ENCODE measurements at regions not wholly inside any gene's neighbourhood (a gene's known extent, or its start where the extent isn't known, plus 50 kb on each side); places are given as distances from the start of the nearest gene placed in this dataset.

DNA sequence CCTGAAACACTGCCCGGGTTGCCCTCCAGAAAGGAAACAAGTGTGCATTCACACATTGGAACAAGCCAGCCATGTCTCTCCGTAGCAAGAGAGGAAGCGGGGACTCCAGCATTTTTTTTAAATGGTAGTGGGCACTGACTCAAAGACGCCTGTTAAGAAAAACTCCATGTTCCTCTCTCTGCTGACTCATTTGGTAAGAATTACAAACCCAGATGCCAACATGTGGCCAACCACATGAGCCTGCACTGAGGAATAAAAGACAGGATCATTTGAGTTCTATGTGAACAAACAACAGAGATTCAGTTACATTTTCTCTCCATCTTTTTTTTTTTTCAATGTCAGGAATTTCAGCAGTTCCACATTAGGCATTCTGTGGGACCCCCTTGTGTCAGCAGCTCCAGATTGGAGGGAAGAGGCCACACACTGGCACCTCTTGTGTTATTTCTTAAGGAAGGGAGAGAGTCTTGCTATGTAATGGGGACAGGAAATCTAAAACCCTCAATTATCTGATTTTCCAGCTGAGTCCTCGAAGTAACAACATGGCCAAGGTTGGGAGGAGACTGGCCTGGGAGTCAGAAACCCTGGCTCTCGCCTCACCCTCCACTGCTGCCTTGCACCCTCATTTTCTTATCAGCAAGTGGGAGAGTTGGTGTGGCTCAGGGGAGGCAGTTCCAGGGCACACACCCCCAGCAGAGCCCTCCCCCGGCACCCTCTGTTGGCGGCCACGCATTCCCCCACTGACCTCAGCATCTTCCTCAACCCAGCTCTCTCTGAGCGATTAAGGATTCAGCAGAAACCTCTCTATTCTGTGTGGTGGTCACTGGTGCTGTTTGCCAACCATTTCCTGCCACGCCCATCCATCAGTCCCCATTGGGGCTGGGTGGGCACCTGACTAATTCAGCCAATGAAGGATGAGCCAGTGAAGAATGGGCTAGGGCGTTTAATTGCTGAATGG lies 173.0 kb downstream of the FOXL1 start:
- peak; percentile 66 for DNase-seq

DNA sequence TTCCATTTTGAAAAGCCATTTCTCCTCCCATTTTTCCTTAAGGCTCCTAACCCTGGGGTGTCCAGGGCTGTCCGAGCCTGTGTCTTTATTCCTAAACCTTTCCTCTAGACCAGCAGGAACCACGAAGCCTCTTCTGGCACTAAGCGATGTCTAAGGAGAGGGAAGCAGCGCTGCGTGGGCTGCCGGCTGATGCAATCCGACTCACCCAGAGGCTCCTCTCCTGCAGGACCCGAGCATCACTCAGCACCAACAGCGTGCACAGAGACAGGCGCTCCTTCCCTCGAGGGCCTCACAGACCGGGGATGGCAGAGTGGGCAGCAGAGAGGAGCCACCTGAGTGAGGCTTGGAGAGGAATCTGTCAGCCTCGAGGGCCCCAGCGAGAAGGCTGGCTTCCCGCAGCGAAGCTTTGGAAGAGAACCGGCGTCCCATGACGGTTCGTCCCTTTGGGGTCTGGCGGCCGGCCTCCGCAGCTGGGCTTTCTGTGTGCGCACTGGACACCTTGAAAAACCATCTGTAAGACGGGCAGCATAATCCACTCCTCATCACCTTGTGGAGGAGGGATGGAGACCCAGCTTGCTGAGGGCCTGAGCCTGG lies 174.3 kb downstream of the FOXL1 start:
- no peak for DNase-seq

DNA sequence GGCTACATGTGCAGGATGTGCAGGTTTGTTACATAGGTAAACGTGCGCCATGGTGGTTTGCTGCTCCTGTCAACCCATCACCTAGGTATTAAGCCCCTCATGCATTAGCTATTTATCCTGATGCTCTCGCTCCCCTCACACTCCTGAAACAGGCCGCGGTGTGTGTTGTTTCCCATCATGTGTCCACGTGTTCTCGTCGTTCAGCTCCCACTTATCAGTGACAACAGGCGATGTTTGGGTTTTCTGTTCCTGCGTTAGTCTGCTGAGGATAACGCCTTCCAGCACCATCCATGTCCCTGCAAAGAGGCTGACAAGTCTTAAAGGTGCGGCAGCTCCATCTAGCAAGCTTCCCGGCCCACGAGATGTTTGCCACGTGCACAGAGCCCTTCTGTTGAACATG lies 175.1 kb downstream of the FOXL1 start:
- no peak for DNase-seq

DNA sequence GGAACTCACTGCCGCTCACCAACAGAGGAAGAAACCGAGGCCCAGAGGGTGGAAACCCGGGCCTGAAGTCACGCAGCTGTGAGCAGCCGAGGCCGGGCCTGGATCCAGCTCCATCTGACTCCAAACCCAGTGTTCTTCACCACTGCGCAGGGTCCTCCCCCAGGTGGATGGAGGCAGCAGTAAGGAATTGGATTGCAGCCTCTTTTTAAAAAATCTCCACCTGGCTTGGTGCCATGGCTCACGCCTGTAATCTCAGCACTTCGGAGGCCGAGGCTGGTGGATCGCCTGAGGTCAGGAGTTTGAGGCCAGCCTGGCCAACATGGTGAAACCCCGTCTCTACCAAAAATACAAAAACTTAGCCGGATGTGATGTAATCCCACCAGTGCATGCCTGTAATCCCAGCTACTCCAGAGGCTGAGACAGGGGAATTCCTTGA lies 177.2 kb downstream of the FOXL1 start:
- DNase-seq, result no peak

- no peak for DNase-seq
These were observed 178.7 kb downstream of the FOXL1 start for GRCh38 chr16:86756882-86757703.

DNA sequence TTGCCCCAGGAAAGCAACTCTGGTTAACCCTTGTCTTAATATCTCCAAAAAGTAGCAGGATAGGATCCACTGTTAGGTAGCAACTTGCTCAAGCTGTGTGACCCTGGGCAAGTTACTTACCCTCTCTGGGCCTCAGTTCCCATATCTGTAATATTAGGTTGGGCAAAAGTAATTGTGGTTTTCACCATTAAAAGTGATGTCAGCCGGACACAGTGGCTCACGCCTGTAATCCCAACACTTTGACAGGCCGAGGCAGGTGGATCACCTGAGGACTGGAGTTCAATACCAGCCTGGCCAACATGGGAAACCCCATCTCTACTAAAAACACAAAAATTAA lies 179.3 kb downstream of the FOXL1 start:
- DNase-seq, result no peak

DNA sequence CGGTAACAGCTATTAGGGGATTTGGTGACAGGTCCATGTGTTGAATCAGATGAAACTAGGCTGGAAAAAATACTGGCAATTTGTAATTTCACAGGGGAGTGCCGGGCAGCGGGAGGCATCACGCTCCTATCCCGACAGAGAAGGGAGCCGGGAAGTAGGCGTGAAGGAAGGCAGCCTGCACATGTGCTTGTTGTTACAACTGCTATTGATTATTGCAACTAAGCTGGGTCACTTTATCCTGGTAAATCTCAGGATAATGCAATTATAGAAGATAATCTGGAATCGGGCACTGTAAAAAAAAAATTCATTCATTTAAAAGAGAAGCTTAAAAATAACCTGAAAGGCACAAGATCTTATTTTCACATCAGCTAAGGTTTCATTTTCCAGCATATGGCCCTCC lies 180.6 kb downstream of the FOXL1 start:
- DNase-seq, result no peak

DNA sequence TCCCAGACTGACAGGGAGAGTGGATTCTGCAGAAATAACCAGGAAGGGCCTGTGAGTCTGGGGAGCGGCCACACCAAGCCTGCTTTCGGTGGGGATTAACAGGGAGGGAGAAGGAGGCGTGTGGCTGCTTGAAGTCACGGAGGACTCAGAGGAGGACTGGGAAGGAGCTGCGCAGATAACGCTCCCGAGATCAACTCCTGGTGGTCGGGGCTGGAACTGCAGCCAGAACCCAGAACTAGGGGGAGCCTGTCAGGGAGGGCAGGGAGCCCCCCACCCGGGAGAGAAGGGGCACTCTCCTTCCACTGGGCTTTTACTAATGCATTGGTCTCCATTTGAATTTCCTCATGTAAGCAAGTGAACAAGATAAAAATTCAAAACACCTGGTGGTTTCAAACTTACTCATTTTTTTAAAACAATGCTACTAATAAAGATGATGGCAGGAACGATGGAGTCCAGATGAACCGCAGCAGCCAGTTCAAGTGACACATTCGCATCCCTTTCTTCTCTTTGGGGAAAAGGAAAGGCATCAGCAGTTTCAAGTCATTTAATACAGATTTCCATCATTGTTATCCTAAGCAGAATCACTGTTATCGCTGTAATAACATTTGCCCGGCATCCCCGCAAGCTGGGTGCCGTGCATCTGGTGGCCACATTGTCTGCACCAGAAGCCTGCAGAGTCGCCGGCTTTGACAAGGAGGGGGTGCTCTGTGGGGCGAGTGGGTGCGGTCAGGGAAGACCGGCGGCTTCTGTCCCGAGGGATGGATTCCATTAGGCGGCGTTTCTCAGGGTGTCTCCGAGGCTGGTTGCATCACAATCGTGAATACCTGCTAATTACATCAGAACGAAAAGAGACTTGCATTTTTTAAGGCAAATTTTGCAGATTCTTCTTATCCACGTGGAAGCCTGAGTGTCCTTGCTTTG lies 183.0 kb downstream of the FOXL1 start:
- DNase-seq, result peak; percentile 40

DNA sequence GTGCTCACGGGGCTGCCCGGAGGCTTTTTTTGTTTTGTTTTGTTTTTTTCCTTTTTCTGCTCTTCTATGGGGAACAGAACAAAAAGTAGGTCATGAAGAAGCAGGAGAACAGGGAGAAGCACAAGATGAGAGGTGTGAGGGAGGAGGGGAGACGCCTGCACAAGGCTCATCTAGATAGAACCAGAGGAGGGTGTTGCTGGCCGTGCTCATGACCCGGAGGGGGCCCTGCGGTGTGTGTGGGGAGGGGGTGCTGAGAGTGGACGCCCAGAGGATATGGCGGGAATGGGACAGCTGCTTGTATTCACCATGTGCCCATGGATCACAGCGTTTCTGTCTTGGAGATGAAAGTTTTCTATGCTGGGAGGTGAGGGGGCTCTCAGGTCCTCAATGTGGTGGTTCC lies 183.7 kb downstream of the FOXL1 start:
- no peak for DNase-seq

- DNase-seq, result no peak
These were observed 185.5 kb downstream of the FOXL1 start for GRCh38 chr16:86763819-86764218.

DNA sequence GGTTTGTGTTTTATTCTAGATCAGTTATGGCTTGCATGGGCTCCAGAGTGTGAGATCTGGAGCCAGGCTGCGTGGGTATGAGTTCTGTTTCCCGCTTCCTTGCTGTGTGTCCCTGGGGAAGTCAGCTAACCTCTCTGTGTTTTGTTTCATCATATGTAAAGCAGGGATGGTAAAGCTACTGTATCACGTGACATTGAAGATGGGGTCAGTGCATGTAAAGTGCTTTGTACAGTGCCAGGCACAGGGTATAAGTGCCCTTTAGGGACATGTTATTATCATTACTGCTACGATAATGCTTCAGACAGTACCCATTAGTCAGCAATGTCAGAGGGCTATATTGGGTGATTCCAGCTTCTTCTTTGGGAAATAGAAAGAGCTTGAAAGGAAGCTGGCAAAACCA lies 186.2 kb downstream of the FOXL1 start:
- DNase-seq, result no peak

DNA sequence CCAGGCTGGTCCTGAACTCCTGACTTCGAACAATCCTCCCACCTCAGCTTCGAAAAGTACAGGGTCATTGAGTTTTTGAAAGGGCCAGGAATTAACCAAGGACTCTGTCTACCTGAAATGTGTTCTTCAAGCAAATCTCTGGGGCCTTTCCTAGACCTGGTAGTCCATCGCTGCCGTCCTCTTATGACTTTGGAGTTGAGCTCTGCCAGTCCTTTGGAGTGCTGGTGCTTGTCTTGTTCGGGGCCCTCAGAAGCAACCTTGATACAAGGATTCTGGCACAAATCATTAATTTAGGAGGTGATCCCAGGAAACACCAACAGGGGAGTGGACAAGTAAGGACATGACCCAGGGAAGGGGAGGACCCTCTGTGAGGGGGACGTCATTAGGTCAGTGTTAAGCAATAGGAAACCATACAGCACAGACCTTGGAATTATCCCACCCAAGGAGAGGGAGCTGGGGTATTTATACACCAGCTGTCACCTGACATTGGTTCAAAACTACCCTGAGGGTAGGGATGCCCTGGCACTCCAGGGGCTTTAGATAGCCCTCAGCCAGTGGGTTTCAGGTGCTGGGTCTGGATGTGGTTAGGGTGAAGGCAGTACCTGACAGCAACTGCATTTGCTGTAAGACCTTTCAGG lies 187.2 kb downstream of the FOXL1 start:
- no peak for DNase-seq

DNA sequence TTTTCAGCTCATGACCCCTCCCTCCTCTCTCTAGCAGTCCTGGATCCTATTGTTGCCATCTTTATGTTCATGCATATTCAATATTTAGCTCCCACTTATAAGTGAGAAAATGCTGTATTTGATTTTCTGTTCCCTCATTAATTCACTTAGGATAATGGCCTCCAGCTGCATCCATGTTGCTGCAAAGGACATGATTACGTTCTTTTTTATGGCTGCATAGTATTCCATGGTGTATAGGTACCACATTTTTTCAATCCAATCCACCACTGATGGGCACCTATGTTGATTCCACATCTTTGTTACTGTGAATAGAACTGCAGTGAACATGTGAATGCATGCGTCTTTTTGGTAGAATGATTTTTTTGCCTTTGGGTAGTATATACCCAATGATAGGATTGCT lies 188.4 kb downstream of the FOXL1 start:
- no peak for DNase-seq

DNA sequence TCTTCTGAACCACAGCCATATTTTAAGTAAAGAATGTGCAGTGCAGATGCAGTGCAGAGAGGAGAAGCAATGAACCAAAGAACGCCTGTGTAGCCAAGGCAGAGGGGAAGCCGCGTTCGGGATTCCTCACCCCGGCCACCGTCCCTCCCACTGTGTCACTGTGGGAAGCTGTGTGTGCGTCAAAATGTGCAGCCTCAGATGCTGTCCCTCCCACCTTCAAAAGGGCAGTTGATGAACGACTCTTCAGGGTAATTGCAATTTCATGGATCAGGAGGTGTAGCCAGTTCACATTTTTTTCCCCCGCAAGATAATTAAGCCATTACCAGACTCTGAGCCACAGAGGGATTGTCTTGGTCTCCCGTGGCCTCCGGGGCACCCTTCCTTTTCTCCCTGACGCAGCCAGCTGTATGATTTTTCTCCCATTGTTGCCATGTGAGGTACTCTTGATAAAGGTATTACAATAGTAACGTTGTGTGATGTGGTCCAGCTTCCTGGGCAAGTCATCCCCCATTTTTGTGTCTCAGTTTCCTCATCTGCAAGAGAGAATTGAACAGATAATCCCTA lies 190.0 kb downstream of the FOXL1 start:
- no peak for DNase-seq

DNA sequence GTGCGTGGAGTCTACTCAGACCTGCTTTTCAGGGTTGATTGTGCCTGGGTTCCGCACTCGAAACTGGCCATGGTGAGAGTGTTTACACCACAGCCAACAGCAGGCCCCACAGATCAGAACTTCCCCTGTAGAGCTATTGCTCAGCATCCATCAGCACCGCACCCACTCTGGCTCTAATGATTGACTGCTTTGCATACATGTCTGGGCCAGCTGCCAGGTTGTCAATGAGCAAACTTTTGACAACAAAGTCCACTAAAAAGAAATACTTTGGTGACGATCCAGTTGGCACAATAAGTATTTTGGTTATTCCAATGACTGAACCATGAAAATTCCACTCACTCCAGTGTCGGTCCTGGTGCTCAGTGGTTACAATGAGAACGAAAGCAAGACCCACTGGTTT lies 190.7 kb downstream of the FOXL1 start:
- DNase-seq, result no peak

- DNase-seq, result no peak
These were observed 193.4 kb downstream of the FOXL1 start for GRCh38 chr16:86771506-86772460.

GRCh38 chr16:86772671-86773353 lies 194.5 kb downstream of the FOXL1 start:
- peak; percentile 72 for DNase-seq

GRCh38 chr16:86773354-86773715 lies 195.0 kb downstream of the FOXL1 start:
- no peak for DNase-seq

- DNase-seq, result no peak
These were observed 196.6 kb downstream of the FOXL1 start for GRCh38 chr16:86774931-86775330.

- no peak for DNase-seq
These were observed 197.2 kb downstream of the FOXL1 start for GRCh38 chr16:86775511-86775921.

Data from amniotic stem cell (primary cell).